Glutamatergic neuron (in vitro differentiated cells): ENCODE measurements at regions not wholly inside any gene's neighbourhood (a gene's known extent, or its start where the extent isn't known, plus 50 kb on each side); places are given as distances from the start of the nearest gene placed in this dataset.

Source experiments
- DNase-seq: peaks from one replicate; pipeline ENCODE4 v3.0.0; 2022
- H3K27ac Mint-ChIP-seq: one replicate; pipeline ENCODE4 v1.8.0; 2020; ENCODE audit warnings: mild to moderate bottlenecking, mixed read lengths, inconsistent platforms; ENCODE audit not compliant: unreplicated experiment
- H3K27me3 Mint-ChIP-seq: one replicate; pipeline ENCODE4 v1.8.0; 2020; ENCODE audit warnings: mild to moderate bottlenecking, moderate library complexity, mixed read lengths, inconsistent platforms; ENCODE audit not compliant: unreplicated experiment
- H3K36me3 Mint-ChIP-seq: one replicate; pipeline ENCODE4 v1.8.0; 2020; ENCODE audit warnings: mild to moderate bottlenecking, mixed read lengths, inconsistent platforms; ENCODE audit not compliant: unreplicated experiment
- H3K4me1 Mint-ChIP-seq: one replicate; pipeline ENCODE4 v1.8.0; 2020; ENCODE audit warnings: mild to moderate bottlenecking, low read depth, mixed read lengths, inconsistent platforms; ENCODE audit not compliant: unreplicated experiment
- H3K4me3 Mint-ChIP-seq: one replicate; pipeline ENCODE4 v1.8.0; 2020; ENCODE audit warnings: mild to moderate bottlenecking, mixed read lengths, inconsistent platforms; ENCODE audit not compliant: unreplicated experiment
- H3K9me3 Mint-ChIP-seq: one replicate; pipeline ENCODE4 v1.8.0; 2020; ENCODE audit warnings: mild to moderate bottlenecking, moderate library complexity, mixed read lengths, inconsistent platforms; ENCODE audit not compliant: unreplicated experiment
- TF ChIP-seq, protein P1 (sequence below): fragments of 200-600 bp; sonication (generic); IDR thresholded peaks from one replicate; pipeline ENCODE4 v1.5.0; 2021; ENCODE audit not compliant: partially characterized antibody, unreplicated experiment

DNA sequence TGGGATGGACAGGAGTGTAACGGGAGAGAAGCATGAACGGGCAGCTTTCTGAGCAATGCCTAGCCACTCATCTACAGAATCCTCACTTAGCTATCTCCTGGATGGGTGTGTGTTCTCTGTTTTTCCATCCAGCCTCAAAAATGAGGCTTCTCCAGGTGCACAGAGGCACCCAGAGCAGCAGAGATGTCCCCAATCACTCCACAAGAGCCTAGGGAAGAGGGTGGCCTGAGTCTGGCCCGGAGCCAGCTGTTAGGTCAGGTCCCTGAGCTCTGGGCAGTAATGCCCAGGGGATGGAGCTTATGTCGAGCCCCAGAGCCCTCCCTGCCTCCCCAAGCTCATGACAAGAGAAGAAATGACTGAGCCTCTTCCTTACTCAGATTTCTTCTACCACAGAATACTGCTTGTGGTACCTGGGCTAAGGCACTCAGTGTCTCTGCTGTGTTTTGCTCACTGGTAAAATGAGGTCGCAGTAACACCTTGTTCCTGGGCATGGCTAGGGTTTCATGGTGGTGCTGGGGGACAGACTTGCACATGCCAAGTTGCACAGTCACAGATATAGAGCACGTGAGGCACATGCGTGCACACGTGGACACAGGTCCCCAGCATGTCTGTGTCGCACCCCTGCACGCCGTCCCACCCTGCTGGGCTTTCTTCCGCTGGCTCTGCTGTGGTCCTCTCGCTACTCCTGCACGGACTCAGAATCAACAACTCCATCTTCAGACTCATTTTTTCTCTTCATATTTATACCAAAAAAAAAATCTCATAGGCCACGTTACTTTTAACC is 86.6 kb upstream of the SOX1 start:
- H3K27ac Mint-ChIP-seq: no peak overlapping the region
- DNase-seq: no peak
- peaks cover 1% of the 10 kb centered on the region for H3K9me3 Mint-ChIP-seq
- TF ChIP-seq, protein P1, sequence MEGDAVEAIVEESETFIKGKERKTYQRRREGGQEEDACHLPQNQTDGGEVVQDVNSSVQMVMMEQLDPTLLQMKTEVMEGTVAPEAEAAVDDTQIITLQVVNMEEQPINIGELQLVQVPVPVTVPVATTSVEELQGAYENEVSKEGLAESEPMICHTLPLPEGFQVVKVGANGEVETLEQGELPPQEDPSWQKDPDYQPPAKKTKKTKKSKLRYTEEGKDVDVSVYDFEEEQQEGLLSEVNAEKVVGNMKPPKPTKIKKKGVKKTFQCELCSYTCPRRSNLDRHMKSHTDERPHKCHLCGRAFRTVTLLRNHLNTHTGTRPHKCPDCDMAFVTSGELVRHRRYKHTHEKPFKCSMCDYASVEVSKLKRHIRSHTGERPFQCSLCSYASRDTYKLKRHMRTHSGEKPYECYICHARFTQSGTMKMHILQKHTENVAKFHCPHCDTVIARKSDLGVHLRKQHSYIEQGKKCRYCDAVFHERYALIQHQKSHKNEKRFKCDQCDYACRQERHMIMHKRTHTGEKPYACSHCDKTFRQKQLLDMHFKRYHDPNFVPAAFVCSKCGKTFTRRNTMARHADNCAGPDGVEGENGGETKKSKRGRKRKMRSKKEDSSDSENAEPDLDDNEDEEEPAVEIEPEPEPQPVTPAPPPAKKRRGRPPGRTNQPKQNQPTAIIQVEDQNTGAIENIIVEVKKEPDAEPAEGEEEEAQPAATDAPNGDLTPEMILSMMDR: no peak
- peaks cover under 1% of the 10 kb centered on the region for H3K27me3 Mint-ChIP-seq
- no peaks in the 10 kb centered on the region for H3K36me3 Mint-ChIP-seq
- peaks cover 2% of the 10 kb centered on the region for H3K4me1 Mint-ChIP-seq
- no peak overlapping the region for H3K4me3 Mint-ChIP-seq

DNA sequence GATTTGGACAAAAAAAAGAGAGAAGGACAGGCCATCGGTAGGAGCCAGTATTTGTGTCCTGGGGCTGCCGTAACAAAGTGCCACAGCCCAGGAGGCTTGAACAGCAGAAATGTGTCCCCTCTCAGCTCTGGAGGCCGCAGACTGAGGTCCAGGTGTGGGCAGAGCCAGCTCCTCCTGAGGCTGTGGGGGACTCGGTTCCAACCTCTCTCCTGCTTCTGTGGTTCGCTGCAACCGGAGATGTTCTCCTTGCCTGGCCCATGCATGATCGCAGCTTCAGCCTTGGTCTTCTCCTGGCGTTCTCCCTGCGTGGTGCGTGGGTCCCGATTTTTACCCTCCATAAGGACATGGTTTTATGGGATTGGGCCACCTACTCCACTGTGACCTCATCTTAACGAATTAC is 85.9 kb upstream of the SOX1 start:
- DNase-seq: no peak
- H3K9me3 Mint-ChIP-seq: peaks cover 1% of the 10 kb centered on the region
- peaks cover 2% of the 10 kb centered on the region for H3K4me1 Mint-ChIP-seq
- no peaks in the 10 kb centered on the region for H3K36me3 Mint-ChIP-seq
- no peak overlapping the region for H3K27ac Mint-ChIP-seq
- no peak overlapping the region for H3K4me3 Mint-ChIP-seq
- TF ChIP-seq, protein P1: no peak
- no peaks in the 10 kb centered on the region for H3K27me3 Mint-ChIP-seq

DNA sequence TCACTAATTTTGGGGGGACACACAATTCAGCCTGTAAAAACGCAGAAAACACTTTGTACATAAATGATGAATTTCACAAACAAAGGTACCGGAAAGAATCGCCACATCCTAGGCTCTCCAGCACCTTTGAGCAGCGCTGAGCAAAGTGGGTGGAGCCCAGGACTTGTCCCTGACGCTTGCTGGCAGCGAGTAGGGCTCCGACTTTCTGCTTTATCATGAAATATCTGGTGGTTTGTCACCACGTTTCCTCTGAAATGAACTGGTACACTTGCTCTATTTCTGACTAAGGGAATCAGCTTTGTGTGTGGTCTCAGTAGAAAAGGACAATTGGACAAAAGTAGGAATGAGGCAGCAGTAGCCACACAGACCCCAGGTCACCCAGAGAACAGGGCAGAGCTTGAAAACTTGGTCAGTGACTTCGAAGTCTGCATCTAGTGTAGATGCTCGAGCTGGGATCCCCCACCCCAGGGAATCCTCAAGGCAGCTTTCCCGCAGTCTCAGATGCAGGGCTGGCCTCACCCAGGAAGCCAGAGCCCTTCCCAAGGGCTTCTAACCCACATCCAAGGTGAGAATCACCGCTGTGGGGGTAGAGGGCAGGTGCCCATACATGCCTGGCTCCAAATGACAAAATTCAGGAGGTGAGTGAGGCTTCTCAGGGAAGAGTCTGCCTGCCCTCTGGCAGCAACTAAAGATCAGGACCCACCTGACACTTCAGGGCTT is 85.3 kb upstream of the SOX1 start:
- H3K27me3 Mint-ChIP-seq: no peaks in the 10 kb centered on the region
- no peak overlapping the region for H3K4me3 Mint-ChIP-seq
- no peak for DNase-seq
- H3K9me3 Mint-ChIP-seq: peaks cover 1% of the 10 kb centered on the region
- H3K27ac Mint-ChIP-seq: no peak overlapping the region
- TF ChIP-seq, protein P1: no peak
- no peaks in the 10 kb centered on the region for H3K36me3 Mint-ChIP-seq
- H3K4me1 Mint-ChIP-seq: peaks cover 2% of the 10 kb centered on the region

DNA sequence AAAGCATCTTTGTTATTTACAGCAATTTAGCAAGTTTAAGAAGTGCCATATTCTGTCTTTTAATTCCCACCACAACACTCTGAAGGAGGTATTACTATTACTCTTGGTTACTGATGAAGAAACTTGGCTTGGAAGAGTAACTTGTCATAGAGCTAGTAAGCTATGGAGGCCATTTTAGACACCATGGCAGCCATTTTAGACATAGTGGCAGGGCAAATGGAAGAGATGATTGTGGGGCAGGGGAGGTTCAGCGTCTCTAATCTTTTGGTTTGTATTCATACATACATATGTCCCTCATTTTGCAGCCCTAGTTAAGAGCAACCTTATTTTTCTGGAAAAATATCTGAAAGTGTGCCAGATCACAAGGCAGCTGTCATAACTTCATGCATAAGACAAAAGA is 82.6 kb upstream of the SOX1 start:
- H3K4me1 Mint-ChIP-seq: peaks cover 2% of the 10 kb centered on the region
- H3K27me3 Mint-ChIP-seq: no peaks in the 10 kb centered on the region
- TF ChIP-seq, protein P1: no peak
- peaks cover 10% of the 10 kb centered on the region for H3K9me3 Mint-ChIP-seq
- no peak overlapping the region for H3K4me3 Mint-ChIP-seq
- no peak for DNase-seq
- no peak overlapping the region for H3K27ac Mint-ChIP-seq
- H3K36me3 Mint-ChIP-seq: peaks cover 6% of the 10 kb centered on the region

DNA sequence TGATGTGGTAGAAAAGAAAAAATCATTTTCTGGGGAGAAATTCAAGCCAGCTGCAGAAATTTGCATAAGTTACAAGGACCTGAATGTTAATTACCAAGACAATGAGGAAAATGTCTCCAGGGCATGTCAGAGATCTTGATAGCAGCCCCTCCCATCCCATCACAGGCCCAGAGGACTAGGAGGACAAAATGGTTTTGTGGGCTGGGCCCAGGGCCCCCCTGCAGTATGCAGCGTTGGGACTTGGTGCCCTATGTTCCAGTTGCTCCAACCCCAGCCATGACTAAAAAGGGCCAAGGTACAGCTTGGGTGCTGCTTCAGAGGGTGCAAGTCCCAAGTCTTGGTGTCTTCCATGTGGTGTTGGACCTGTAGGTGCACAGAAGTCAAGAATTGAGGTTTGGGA is 76.6 kb upstream of the SOX1 start:
- DNase-seq: no peak
- Mint-ChIP-seq H3K27ac (no peak overlapping the region), H3K4me1 (no peaks in the 10 kb centered on the region), H3K4me3 (no peak overlapping the region), H3K9me3 (peaks cover 16% of the 10 kb centered on the region), H3K27me3 (no peaks in the 10 kb centered on the region), H3K36me3 (peaks cover 28% of the 10 kb centered on the region)
- TF ChIP-seq, protein P1: no peak
